ENCODE measurements at regions not wholly inside any gene's neighbourhood (a gene's known extent, or its start where the extent isn't known, plus 50 kb on each side); places are given as distances from the start of the nearest gene placed in this dataset.

- no peaks in the 10 kb centered on the region for H3K27me3 Mint-ChIP-seq (ENCODE audit: insufficient read depth, unreplicated experiment)
These were observed 1624.9 kb upstream of the CELF4 start for GRCh38 chr18:39190508-39190907.

DNA sequence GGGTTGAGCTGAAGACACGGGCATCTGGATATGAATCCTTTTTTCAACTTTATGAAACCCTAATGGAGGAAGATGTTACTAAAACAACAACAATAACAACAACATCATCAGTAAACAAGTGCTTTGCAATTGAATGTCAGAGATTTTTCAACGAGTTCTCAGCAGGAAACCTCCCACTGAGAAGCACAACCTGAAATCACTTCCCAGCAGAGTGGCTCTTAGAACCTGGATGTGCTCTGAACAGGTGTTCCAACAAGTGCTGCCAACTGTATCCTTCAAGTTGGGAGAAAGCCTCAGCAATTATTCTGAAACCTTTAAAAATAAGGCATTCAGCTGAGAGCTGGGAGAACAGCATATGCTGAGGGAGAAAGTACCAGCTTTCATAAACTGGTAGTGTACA is 1622.7 kb upstream of the CELF4 start:
- TF ChIP-seq, protein P1, sequence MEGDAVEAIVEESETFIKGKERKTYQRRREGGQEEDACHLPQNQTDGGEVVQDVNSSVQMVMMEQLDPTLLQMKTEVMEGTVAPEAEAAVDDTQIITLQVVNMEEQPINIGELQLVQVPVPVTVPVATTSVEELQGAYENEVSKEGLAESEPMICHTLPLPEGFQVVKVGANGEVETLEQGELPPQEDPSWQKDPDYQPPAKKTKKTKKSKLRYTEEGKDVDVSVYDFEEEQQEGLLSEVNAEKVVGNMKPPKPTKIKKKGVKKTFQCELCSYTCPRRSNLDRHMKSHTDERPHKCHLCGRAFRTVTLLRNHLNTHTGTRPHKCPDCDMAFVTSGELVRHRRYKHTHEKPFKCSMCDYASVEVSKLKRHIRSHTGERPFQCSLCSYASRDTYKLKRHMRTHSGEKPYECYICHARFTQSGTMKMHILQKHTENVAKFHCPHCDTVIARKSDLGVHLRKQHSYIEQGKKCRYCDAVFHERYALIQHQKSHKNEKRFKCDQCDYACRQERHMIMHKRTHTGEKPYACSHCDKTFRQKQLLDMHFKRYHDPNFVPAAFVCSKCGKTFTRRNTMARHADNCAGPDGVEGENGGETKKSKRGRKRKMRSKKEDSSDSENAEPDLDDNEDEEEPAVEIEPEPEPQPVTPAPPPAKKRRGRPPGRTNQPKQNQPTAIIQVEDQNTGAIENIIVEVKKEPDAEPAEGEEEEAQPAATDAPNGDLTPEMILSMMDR (IDR thresholded peaks at IDR 0.05; ENCODE audit: unreplicated experiment): no peak
- H3K4me1 Mint-ChIP-seq (ENCODE audit: insufficient read depth, unreplicated experiment): no peaks in the 10 kb centered on the region
- BruUV-seq (replicated peaks): no TSS peak
- no peak for DNase-seq (ENCODE audit: unreplicated experiment)
- POLR2A ChIA-PET: interaction anchor here (0.7 kb wide), 1 partner anchor 584 kb away, joined by 3 read pairs; no protein-coding TSS in a partner anchor
- H3K27me3 Mint-ChIP-seq (ENCODE audit: insufficient read depth, unreplicated experiment): no peaks in the 10 kb centered on the region
- no peak overlapping the region for H3K27ac Mint-ChIP-seq (ENCODE audit: low read depth, unreplicated experiment)
- H3K9me3 Mint-ChIP-seq (ENCODE audit: unreplicated experiment): no peaks in the 10 kb centered on the region
- H3K36me3 Mint-ChIP-seq (ENCODE audit: insufficient read depth, unreplicated experiment): no peaks in the 10 kb centered on the region
- CTCF ChIA-PET: interaction anchor here (0.9 kb wide), 1 partner anchor 10 kb away, joined by 3 read pairs; no protein-coding TSS in a partner anchor
- H3K4me3 Mint-ChIP-seq (ENCODE audit: unreplicated experiment): no peak overlapping the region
- intact Hi-C loops (cut with micrococcal nuclease): no loop called here

More at GRCh38 chr18:39190508-39190907, 1624.9 kb upstream of the CELF4 start:
- intact Hi-C loops (cut with micrococcal nuclease): no loop called here
- TF ChIP-seq, protein P1 (IDR thresholded peaks at IDR 0.05; ENCODE audit: unreplicated experiment): no peak
- POLR2A ChIA-PET: no interaction called here
- no peak for DNase-seq (ENCODE audit: unreplicated experiment)
- no peaks in the 10 kb centered on the region for H3K36me3 Mint-ChIP-seq (ENCODE audit: insufficient read depth, unreplicated experiment)
- H3K9me3 Mint-ChIP-seq (ENCODE audit: unreplicated experiment): no peaks in the 10 kb centered on the region
- H3K4me3 Mint-ChIP-seq (ENCODE audit: unreplicated experiment): no peak overlapping the region
- BruUV-seq (replicated peaks): no TSS peak
- H3K27ac Mint-ChIP-seq (ENCODE audit: low read depth, unreplicated experiment): no peak overlapping the region
- CTCF ChIA-PET: no interaction called here
- H3K4me1 Mint-ChIP-seq (ENCODE audit: insufficient read depth, unreplicated experiment): no peaks in the 10 kb centered on the region

GRCh38 chr18:39186008-39186407 is 1620.4 kb upstream of the CELF4 start:
- BruUV-seq (replicated peaks): no TSS peak
- Mint-ChIP-seq H3K9me3 (ENCODE audit: unreplicated experiment) (no peaks in the 10 kb centered on the region), H3K27ac (ENCODE audit: low read depth, unreplicated experiment) (no peak overlapping the region), H3K4me3 (ENCODE audit: unreplicated experiment) (no peak overlapping the region), H3K4me1 (ENCODE audit: insufficient read depth, unreplicated experiment) (no peaks in the 10 kb centered on the region), H3K36me3 (ENCODE audit: insufficient read depth, unreplicated experiment) (no peaks in the 10 kb centered on the region), H3K27me3 (ENCODE audit: insufficient read depth, unreplicated experiment) (no peaks in the 10 kb centered on the region)
- CTCF ChIA-PET: no interaction called here
- POLR2A ChIA-PET: interaction anchor here (1.0 kb wide), 1 partner anchor 9 kb away, joined by 3 read pairs; no protein-coding TSS in a partner anchor
- TF ChIP-seq, protein P1 (IDR thresholded peaks at IDR 0.05; ENCODE audit: unreplicated experiment): no peak
- intact Hi-C loops (cut with micrococcal nuclease): no loop called here
- DNase-seq (ENCODE audit: unreplicated experiment): no peak

GRCh38 chr18:39184176-39184575 is 1618.6 kb upstream of the CELF4 start:
- ChIA-PET CTCF (interaction anchor here (0.6 to 1.4 kb wide), 3 partner anchors 12 to 1723 kb away, joined by 3 to 5 read pairs (median 4); no protein-coding TSS in a partner anchor), POLR2A (interaction anchor here (0.8 to 1.0 kb wide), 2 partner anchors 10 to 20 kb away, joined by 3 read pairs; no protein-coding TSS in a partner anchor)
- intact Hi-C loops (cut with micrococcal nuclease): no loop called here
- TF ChIP-seq, protein P1 (IDR thresholded peaks at IDR 0.05; ENCODE audit: unreplicated experiment): no peak
- DNase-seq (ENCODE audit: unreplicated experiment): no peak
- no peaks in the 10 kb centered on the region for H3K4me1 Mint-ChIP-seq (ENCODE audit: insufficient read depth, unreplicated experiment)
- no peaks in the 10 kb centered on the region for H3K36me3 Mint-ChIP-seq (ENCODE audit: insufficient read depth, unreplicated experiment)
- H3K27ac Mint-ChIP-seq (ENCODE audit: low read depth, unreplicated experiment): no peak overlapping the region
- H3K4me3 Mint-ChIP-seq (ENCODE audit: unreplicated experiment): no peak overlapping the region
- no peaks in the 10 kb centered on the region for H3K27me3 Mint-ChIP-seq (ENCODE audit: insufficient read depth, unreplicated experiment)
- no TSS peak for BruUV-seq (replicated peaks)
- H3K9me3 Mint-ChIP-seq (ENCODE audit: unreplicated experiment): no peaks in the 10 kb centered on the region

Measured in MCF 10A (cell line).